Caco-2 (cell line): ENCODE measurements at regions not wholly inside any gene's neighbourhood (a gene's known extent, or its start where the extent isn't known, plus 50 kb on each side); places are given as distances from the start of the nearest gene placed in this dataset. TPM values are rescaled to one million over a fixed set of nuclear protein-coding genes. Genes with fewer than 3 reads are reported as not detected.
A peak's percentile ranks its signal among the peaks of the same experiment; 100 is the strongest.

Experiments
- BruUV-seq: library from RNA; stranded (reverse); fragments of 400-500 nt; replicated peaks from 2 replicates; lab custom pipeline; 2021; lab: Mats Ljungman, UMichigan
- CTCF ChIA-PET: fragments of 300-600 bp; sonication (Branson Sonifier 250); formaldehyde crosslinking; loops from one replicate; lab custom pipeline; 2022; ENCODE audit warnings: antibody characterized with exemption; lab: Charles Lee
- POLR2A ChIA-PET: fragments of 300-600 bp; sonication (Branson Sonifier 250); formaldehyde crosslinking; loops from one replicate; lab custom pipeline; 2022; ENCODE audit warnings: antibody characterized with exemption; lab: Charles Lee
- DNase-seq, 2 experiments: peaks; one replicate each; pipeline versions ENCODE4 v3.0.0 to v3.0.0-alpha.2; 2020 to 2022
- H3K27me3 ChIP-seq: replicated peaks from 2 replicates; pipeline ENCODE4 v1.6.0; 2011; ENCODE audit warnings: low read length; ENCODE audit not compliant: control insufficient read depth, insufficient read depth
- H3K36me3 ChIP-seq: 2 replicates; pipeline ENCODE4 v1.5.1; 2011; ENCODE audit warnings: low read length; ENCODE audit not compliant: control insufficient read depth, insufficient read depth
- H3K4me1 ChIP-seq: fragments of 250-450 bp; sonication (Bioruptor Pico); 2 replicates; pipeline ENCODE4 v1.5.1; 2020; ENCODE audit warnings: mild to moderate bottlenecking
- H3K4me3 ChIP-seq: 2 replicates; pipeline ENCODE4 v1.5.1; 2011; ENCODE audit warnings: low read depth, mild to moderate bottlenecking, control low read depth, low read length
- H3K9me3 ChIP-seq: fragments of 250-450 bp; sonication (Bioruptor Pico); 2 replicates; pipeline ENCODE4 v1.5.1; 2020; ENCODE audit warnings: mild to moderate bottlenecking, moderate library complexity
- H3K27ac Mint-ChIP-seq: one replicate; pipeline ENCODE4 v1.8.0; 2022; ENCODE audit warnings: mixed read lengths; ENCODE audit not compliant: unreplicated experiment
- H3K27me3 Mint-ChIP-seq: one replicate; pipeline ENCODE4 v1.8.0; 2022; ENCODE audit warnings: mixed read lengths; ENCODE audit not compliant: insufficient read depth, unreplicated experiment
- H3K36me3 Mint-ChIP-seq: one replicate; pipeline ENCODE4 v1.8.0; 2022; ENCODE audit warnings: mild to moderate bottlenecking, mixed read lengths; ENCODE audit not compliant: insufficient read depth, unreplicated experiment
- H3K4me1 Mint-ChIP-seq: one replicate; pipeline ENCODE4 v1.8.0; 2022; ENCODE audit warnings: low read depth, mixed read lengths; ENCODE audit not compliant: unreplicated experiment
- H3K4me3 Mint-ChIP-seq: one replicate; pipeline ENCODE4 v1.8.0; 2022; ENCODE audit warnings: mild to moderate bottlenecking, moderate library complexity, mixed read lengths; ENCODE audit not compliant: unreplicated experiment
- H3K9me3 Mint-ChIP-seq: one replicate; pipeline ENCODE4 v1.8.0; 2022; ENCODE audit warnings: mixed read lengths; ENCODE audit not compliant: unreplicated experiment
- intact Hi-C: fragments of 100-400 bp; cut with micrococcal nuclease; formaldehyde crosslinking; loops from one replicate; pipeline ENCODE4 v1.10.0; 2022; ENCODE audit not compliant: unreplicated experiment
- microRNA-seq: library from miRNA; unstranded; fragments of <30 nt; microRNA quantifications from one replicate; pipeline ENCODE4 v1.2.0, GENCODE V29; 2022
- TF ChIP-seq, protein P1 (sequence below), 2 experiments: fragments of 200-600 bp in 1 of 2; IDR thresholded peaks; 1 replicate in 1 of 2; 2 replicates in 1 of 2; pipeline versions ENCODE4 v1.5.1 to v1.8.0; 2011 to 2022; ENCODE audit warnings: antibody characterized with exemption in 1 of 2, control low read depth in 1 of 2, inconsistent platforms in 1 of 2, low read depth in 1 of 2, low read length in 1 of 2, mild to moderate bottlenecking in 1 of 2, moderate library complexity in 1 of 2; ENCODE audit not compliant: insufficient read depth in 1 of 2, severe bottlenecking in 1 of 2, unreplicated experiment in 1 of 2

- intact Hi-C loops = no loop called here
- Mint-ChIP-seq H3K9me3 (no peaks in the 10 kb centered on the region), H3K27me3 (no peaks in the 10 kb centered on the region), H3K36me3 (no peaks in the 10 kb centered on the region), H3K27ac (no peak overlapping the region), H3K4me1 (peaks cover 19% of the 10 kb centered on the region), H3K4me3 (no peak overlapping the region)
- peaks cover 49% of the 10 kb centered on the region for H3K4me1 ChIP-seq
- no peaks in the 10 kb centered on the region for H3K27me3 ChIP-seq
- no peaks in the 10 kb centered on the region for H3K36me3 ChIP-seq
- ChIA-PET CTCF (no interaction called here), POLR2A (no interaction called here)
- no peaks in the 10 kb centered on the region for H3K9me3 ChIP-seq
- no peak for DNase-seq
- no peak overlapping the region for H3K4me3 ChIP-seq
- TF ChIP-seq, protein P1, sequence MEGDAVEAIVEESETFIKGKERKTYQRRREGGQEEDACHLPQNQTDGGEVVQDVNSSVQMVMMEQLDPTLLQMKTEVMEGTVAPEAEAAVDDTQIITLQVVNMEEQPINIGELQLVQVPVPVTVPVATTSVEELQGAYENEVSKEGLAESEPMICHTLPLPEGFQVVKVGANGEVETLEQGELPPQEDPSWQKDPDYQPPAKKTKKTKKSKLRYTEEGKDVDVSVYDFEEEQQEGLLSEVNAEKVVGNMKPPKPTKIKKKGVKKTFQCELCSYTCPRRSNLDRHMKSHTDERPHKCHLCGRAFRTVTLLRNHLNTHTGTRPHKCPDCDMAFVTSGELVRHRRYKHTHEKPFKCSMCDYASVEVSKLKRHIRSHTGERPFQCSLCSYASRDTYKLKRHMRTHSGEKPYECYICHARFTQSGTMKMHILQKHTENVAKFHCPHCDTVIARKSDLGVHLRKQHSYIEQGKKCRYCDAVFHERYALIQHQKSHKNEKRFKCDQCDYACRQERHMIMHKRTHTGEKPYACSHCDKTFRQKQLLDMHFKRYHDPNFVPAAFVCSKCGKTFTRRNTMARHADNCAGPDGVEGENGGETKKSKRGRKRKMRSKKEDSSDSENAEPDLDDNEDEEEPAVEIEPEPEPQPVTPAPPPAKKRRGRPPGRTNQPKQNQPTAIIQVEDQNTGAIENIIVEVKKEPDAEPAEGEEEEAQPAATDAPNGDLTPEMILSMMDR (IDR thresholded peaks at IDR 0.05; ENCODE audit: insufficient read depth in 1 of 2, low read depth in 1 of 2, low read length in 1 of 2, severe bottlenecking in 1 of 2, unreplicated experiment in 1 of 2) = no peak
- no TSS peak for BruUV-seq
Measured at GRCh38 chr14:50056435-50056834, 59.9 kb downstream of the VCPKMT start.

DNA sequence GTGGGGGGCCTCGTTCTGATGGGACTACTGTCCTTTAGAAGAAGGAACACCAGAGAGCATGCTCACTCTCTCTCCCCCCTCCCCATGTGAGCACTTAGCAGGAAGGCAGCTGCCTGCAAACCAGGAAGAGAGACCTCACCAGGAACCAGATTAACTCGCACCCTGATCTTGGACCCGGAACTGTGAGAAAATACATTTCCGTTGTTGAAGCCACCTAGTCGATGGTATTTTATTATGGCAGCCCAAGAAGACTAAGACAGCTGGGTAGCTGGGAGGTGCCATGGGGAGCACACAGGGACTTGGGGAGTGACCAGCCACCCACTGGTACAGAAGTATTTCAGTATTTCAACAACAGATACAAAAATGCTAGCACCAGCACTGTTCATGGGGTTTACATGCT, 59.0 kb downstream of the VCPKMT start:
- ChIA-PET CTCF (no interaction called here), POLR2A (no interaction called here)
- Mint-ChIP-seq H3K4me3 (no peak overlapping the region), H3K27me3 (no peaks in the 10 kb centered on the region), H3K9me3 (no peaks in the 10 kb centered on the region), H3K36me3 (no peaks in the 10 kb centered on the region), H3K27ac (peak overlapping the region; percentile 74), H3K4me1 (peaks cover 22% of the 10 kb centered on the region)
- TF ChIP-seq, protein P1 (IDR thresholded peaks at IDR 0.05; ENCODE audit: insufficient read depth in 1 of 2, low read depth in 1 of 2, low read length in 1 of 2, severe bottlenecking in 1 of 2, unreplicated experiment in 1 of 2) = no peak
- BruUV-seq = no TSS peak
- Histone ChIP-seq H3K4me3 (no peak overlapping the region), H3K9me3 (no peaks in the 10 kb centered on the region), H3K36me3 (no peaks in the 10 kb centered on the region), H3K4me1 (peaks cover 58% of the 10 kb centered on the region), H3K27me3 (no peaks in the 10 kb centered on the region)
- intact Hi-C loops = no loop called here
- DNase-seq = no peak

DNA sequence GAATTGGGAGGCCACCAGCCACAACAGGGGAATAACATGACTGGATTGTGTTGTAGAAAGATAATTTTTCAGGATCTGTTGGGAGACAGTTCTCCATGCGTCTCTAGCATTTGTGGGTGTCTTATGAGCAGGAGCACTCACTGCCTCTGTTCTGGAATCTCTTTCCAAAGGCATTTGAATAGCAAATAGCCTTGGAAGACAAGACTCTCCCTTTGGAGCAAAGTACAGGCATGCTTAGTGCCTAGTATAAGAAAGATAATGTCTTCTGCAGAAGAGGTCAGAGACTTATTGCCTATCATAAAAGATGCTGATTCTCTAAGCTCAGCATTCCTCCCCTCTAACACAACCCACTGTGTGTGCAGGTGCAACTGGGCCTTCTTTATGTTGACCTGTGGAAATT, 58.3 kb downstream of the VCPKMT start:
- Histone ChIP-seq H3K4me1 (peaks cover 66% of the 10 kb centered on the region), H3K4me3 (no peak overlapping the region), H3K9me3 (no peaks in the 10 kb centered on the region), H3K36me3 (no peaks in the 10 kb centered on the region), H3K27me3 (no peaks in the 10 kb centered on the region)
- H3K9me3 Mint-ChIP-seq = no peaks in the 10 kb centered on the region
- no TSS peak for BruUV-seq
- no peaks in the 10 kb centered on the region for H3K36me3 Mint-ChIP-seq
- TF ChIP-seq, protein P1 (IDR thresholded peaks at IDR 0.05; ENCODE audit: insufficient read depth in 1 of 2, low read depth in 1 of 2, low read length in 1 of 2, severe bottlenecking in 1 of 2, unreplicated experiment in 1 of 2) = no peak
- H3K27ac Mint-ChIP-seq = peak overlapping the region; percentile 74
- H3K4me3 Mint-ChIP-seq = no peak overlapping the region
- intact Hi-C loops = loop anchor here (1.0 kb wide), 1 partner anchor 40 kb away; no protein-coding TSS in a partner anchor
- POLR2A ChIA-PET = interaction anchor here (0.5 to 1.0 kb wide), 3 partner anchors 11 to 190 kb away, joined by 3 to 4 read pairs (median 4); partner anchors contain the start of gene ARF6
- peak; percentile 36 to 47 for DNase-seq
- H3K27me3 Mint-ChIP-seq = no peaks in the 10 kb centered on the region
- H3K4me1 Mint-ChIP-seq = peaks cover 26% of the 10 kb centered on the region
- CTCF ChIA-PET = interaction anchor here (0.8 to 1.0 kb wide), 2 partner anchors 10 to 11 kb away, joined by 3 read pairs; no protein-coding TSS in a partner anchor

Small RNA genes in the stretch of these regions (microRNA-seq; reads per million reads assigned to microRNA genes)
- not detected for gene MIR6076
